Kidney epithelial cell (primary cell): ENCODE measurements at regions not wholly inside any gene's neighbourhood (a gene's known extent, or its start where the extent isn't known, plus 50 kb on each side); places are given as distances from the start of the nearest gene placed in this dataset.

Source experiments
- DNase-seq: peaks from one replicate; pipeline ENCODE4 v3.0.0-alpha.2; 2010; ENCODE audit warnings: low read depth
- H3K27me3 ChIP-seq: 2 replicates; pipeline ENCODE4 v1.6.0; 2011; ENCODE audit warnings: low read length; ENCODE audit not compliant: control insufficient read depth, insufficient read depth
- H3K36me3 ChIP-seq: 2 replicates; pipeline ENCODE4 v1.5.1; 2011; ENCODE audit warnings: low read length; ENCODE audit not compliant: control insufficient read depth, insufficient read depth
- H3K4me3 ChIP-seq: 2 replicates; pipeline ENCODE4 v1.5.1; 2011; ENCODE audit warnings: low read depth, mild to moderate bottlenecking, control low read depth, low read length
- TF ChIP-seq, protein P1 (sequence below): IDR thresholded peaks from 2 replicates; pipeline ENCODE4 v1.5.1; 2011; ENCODE audit warnings: mild to moderate bottlenecking, moderate library complexity, low read length, control low read depth, inconsistent platforms; ENCODE audit not compliant: insufficient read depth, poor library complexity, severe bottlenecking

DNA sequence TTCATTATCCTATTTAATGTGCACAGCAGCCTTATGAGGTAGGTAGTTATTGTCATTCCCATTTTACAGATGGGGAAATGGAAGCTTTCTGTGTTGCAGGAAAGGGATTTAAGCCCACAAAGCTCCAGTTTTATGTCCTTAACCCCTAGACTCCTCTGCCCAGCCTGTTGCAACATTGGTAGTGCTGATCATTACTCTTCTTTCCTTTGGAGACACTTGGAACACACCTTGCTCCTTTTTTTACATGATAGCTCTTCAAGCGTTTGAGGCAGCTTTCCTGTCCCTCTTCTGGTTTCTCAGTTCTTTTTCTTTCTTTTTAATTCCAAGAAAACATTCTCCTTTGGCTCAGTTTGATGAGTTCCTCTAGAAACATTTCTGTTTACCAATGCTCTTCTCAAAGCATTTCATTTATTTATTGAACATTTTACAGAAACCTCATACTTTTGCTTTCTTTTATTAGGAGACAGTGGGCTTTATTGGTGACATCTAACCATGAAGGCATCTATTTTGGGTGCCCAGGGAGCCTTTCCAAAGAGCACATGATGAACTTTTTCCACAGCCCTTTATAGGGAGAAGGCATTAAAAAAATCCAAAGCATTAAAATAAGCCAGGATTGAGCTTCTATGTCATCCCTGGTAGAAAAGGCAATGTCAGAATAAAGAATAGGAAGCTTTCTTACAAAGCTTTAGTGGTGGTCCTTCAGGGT is 218.0 kb downstream of the TMEM38B start:
- TF ChIP-seq, protein P1, sequence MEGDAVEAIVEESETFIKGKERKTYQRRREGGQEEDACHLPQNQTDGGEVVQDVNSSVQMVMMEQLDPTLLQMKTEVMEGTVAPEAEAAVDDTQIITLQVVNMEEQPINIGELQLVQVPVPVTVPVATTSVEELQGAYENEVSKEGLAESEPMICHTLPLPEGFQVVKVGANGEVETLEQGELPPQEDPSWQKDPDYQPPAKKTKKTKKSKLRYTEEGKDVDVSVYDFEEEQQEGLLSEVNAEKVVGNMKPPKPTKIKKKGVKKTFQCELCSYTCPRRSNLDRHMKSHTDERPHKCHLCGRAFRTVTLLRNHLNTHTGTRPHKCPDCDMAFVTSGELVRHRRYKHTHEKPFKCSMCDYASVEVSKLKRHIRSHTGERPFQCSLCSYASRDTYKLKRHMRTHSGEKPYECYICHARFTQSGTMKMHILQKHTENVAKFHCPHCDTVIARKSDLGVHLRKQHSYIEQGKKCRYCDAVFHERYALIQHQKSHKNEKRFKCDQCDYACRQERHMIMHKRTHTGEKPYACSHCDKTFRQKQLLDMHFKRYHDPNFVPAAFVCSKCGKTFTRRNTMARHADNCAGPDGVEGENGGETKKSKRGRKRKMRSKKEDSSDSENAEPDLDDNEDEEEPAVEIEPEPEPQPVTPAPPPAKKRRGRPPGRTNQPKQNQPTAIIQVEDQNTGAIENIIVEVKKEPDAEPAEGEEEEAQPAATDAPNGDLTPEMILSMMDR = no peak

DNA sequence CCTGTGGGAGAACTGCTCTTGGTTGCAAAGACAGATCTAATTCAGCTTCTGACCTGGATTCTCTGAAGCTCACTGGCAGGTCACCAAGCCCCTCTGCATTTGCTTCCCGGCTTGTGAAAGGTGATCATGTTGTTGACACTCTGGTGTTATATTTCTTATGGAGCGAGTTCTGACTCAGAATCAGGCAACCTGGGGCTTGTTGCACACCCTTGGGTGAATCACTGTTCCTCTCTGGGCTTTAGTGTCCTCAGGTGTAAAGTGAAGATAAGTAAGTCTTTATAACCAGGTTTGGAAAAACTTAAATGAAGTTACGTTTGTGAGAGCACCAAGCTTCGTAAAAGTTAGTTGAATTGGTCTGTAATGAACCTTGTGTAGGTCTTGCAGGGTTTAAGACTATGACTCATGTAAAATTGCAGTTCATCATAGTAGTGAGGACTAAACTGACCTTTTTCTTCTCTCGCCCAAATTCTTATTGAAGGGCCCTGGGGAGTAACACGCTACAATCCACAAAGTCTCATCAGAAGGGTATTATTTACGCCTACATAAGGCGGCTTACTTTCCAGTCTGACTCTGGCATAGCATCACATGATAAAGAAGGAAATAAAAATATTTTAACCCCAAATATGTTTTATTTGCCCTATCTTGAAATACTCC is 218.6 kb downstream of the TMEM38B start:
- DNase-seq = no peak
- Histone ChIP-seq H3K4me3 (no peak overlapping the region), H3K27me3 (no peaks in the 10 kb centered on the region), H3K36me3 (no peaks in the 10 kb centered on the region)
- TF ChIP-seq, protein P1 = no peak

More for the DNA sequence above, 218.0 kb downstream of the TMEM38B start:
- DNase-seq = no peak
- Histone ChIP-seq H3K4me3 (no peak overlapping the region), H3K36me3 (no peaks in the 10 kb centered on the region), H3K27me3 (no peaks in the 10 kb centered on the region)

DNA sequence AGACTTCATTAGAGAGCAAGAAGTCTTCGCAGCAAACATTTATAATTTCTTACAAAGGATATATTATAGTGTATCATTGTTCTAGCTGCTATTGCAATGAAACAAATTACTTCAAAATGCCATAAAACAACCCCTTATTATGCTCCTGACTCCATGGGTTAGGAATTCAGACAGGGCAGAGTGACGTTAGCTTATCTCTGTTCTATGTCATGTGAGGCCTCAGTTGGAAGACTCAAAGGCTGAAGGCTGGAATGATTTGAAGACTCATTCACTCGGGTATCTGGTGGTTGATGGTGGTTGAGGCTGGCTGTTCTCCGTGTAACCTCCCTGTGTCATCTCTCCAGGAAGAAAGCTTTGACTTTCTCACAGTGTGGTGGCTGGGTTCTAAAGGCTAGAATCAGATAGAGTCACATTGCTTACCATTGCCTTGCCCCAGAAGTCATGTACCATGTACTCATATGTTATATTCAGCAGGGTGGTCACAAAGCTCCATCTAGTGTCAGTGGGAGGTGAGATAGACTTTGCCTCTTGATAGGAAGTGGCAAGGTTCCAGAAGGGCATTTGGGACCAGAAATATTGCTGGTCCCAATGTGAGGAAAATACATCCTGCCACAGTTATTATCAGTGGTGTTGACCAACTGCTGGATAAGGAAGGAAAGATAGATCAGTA is 226.9 kb downstream of the TMEM38B start:
- Histone ChIP-seq H3K36me3 (no peaks in the 10 kb centered on the region), H3K27me3 (no peaks in the 10 kb centered on the region), H3K4me3 (no peak overlapping the region)
- DNase-seq = no peak
- TF ChIP-seq, protein P1 = no peak

DNA sequence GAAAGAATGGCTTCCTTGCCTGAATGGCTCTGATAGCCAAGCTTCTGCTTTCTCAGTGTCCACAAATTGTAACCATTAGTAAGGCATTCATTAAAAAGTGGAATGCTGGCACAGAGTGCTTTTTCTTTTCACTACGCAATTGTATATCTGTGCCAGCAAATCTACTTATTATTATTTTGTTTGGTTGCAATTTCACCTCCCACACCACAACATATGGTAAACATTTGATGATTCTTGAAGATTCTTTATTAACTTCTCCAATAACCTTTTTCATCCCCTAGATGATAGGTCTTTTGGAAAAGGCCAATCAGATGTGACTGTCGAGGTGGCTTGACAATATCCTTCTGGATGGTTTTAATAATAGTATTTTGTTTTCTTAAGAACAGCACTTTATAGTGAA is 234.1 kb downstream of the TMEM38B start:
- DNase-seq = no peak
- no peaks in the 10 kb centered on the region for H3K27me3 ChIP-seq
- TF ChIP-seq, protein P1 = no peak
- H3K36me3 ChIP-seq = no peaks in the 10 kb centered on the region
- no peak overlapping the region for H3K4me3 ChIP-seq

DNA sequence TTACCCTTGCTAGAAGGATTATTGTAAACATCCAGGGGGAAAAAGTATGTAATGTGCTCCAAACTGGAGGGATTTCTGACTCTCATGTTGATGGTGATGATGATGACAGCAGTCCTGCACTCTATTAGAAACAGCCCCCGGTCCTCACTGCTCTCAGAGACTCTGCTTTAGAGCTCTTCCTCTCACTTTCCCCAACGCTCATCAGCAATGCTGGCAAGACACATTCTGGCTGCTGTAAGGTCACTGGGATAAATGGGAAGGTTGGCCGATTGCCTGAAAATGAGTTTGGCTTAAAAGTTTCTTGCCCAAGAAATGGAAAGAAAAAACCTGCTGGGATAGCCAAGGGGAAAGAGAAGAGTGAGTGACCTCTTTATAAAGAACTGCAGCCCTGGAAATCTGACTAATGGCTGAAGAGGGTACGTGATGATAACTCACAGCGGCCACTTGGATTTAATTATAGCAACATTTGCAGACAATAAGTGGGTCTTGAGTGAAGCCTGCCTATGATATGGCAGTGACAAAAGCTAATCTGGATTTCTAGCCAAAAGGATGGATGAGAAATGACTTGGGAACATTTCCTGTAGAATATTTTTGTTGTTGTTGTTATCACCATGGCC is 235.8 kb downstream of the TMEM38B start:
- DNase-seq = no peak
- H3K27me3 ChIP-seq = no peaks in the 10 kb centered on the region
- TF ChIP-seq, protein P1 = no peak
- no peaks in the 10 kb centered on the region for H3K36me3 ChIP-seq
- H3K4me3 ChIP-seq = no peak overlapping the region
